Brain microvascular endothelial cell (primary cell): ENCODE measurements at regions not wholly inside any gene's neighbourhood (a gene's known extent, or its start where the extent isn't known, plus 50 kb on each side); places are given as distances from the start of the nearest gene placed in this dataset.

ENCODE experiments used
- DNase-seq: peaks from one replicate; pipeline ENCODE4 v3.0.0-alpha.2; 2020
- H3K27ac ChIP-seq: fragments of 250-450 bp; sonication (Bioruptor Pico); 2 replicates; pipeline ENCODE4 v1.5.1; 2020; ENCODE audit warnings: mild to moderate bottlenecking, moderate library complexity
- H3K27me3 ChIP-seq: fragments of 250-450 bp; sonication (Bioruptor Pico); replicated peaks from 2 replicates; pipeline ENCODE4 v1.5.1; 2020; ENCODE audit warnings: mild to moderate bottlenecking
- H3K36me3 ChIP-seq: fragments of 250-450 bp; sonication (Bioruptor Pico); replicated peaks from 2 replicates; pipeline ENCODE4 v1.5.1; 2020; ENCODE audit warnings: mild to moderate bottlenecking
- H3K4me3 ChIP-seq: 2 replicates; pipeline ENCODE4 v1.5.1; 2011; ENCODE audit warnings: low read depth, mild to moderate bottlenecking, control low read depth, low read length, moderate library complexity
- CTCF ChIP-seq: IDR thresholded peaks from 2 replicates; pipeline ENCODE4 v1.5.1; 2011; ENCODE audit warnings: low read depth, mild to moderate bottlenecking, moderate library complexity, low read length, control low read depth, inconsistent platforms; ENCODE audit errors: missing control alignments
- in situ Hi-C: cut with HindIII; loops from 2 replicates; pipeline ENCODE4 v1.10.0; 2017; ENCODE audit warnings: low sequenced_read_pairs, low pct_ligation_motif_present

DNA sequence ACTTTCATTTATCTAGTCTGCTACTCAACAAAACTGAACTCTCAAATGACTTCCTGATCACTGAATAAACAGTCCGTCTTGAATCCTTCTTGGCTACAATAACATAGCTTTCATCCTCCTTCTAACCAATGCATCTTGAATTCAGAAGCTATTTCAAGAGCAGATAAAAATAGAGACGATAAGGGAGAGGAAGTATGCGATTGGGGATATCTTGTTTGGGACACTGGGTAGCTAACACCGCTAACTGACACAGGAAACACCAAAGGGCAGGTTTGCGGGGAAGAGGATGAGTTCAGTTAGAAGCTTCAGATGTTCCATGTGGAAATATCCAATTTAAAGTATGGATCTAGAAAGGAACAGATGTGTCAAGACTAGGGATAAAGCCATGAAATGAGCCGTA is 102.5 kb downstream of the SLC41A2 start:
- no peak for DNase-seq
- Histone ChIP-seq H3K36me3 (no peaks in the 10 kb centered on the region), H3K27ac (no peak overlapping the region), H3K27me3 (no peaks in the 10 kb centered on the region), H3K4me3 (no peak overlapping the region)
- in situ Hi-C loops, result no loop called here
- TF ChIP-seq CTCF, result no peak

DNA sequence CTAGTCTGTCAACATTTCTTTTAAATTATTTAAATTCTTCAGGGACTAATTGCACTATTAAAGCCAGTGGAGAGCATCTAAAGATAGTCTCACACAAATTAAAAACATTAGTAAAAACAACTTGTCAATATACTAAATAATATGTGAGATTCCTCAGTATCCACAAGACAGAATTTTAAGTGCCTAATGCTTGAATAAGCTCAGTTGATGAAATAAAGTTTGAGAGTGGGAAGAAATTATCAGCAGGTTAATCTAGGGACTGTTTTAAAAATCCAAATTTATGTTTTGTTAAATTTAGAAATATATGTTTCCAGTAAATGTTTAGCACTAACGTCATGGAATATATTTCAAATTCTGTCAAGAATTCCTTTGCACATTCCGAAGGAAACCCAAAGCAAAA is 105.2 kb downstream of the SLC41A2 start:
- no peak for DNase-seq
- in situ Hi-C loops, result no loop called here

DNA sequence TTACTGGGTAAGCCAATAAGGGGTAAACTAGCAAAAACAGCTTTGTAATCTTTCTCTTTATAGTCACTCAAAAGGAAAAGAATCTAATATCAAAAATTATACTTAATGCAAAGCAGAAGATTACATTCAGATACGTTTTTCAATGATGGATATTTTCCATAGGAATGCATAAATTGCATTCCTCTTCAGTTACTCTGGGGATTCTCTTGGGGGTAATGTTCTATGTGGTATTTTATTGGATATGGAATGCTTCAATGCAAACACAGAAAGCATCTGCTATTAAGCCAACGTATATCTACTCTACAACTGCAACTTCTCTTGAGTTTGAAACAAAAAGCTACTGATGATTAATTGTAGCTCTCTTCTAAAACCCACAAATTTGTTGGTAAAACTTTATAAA is 106.0 kb downstream of the SLC41A2 start:
- no peak overlapping the region for H3K27ac ChIP-seq
- H3K4me3 ChIP-seq, result no peak overlapping the region
- TF ChIP-seq CTCF, result no peak
- no peaks in the 10 kb centered on the region for H3K36me3 ChIP-seq
- in situ Hi-C loops, result no loop called here
- no peaks in the 10 kb centered on the region for H3K27me3 ChIP-seq
- DNase-seq, result no peak

More for the DNA sequence above, 105.2 kb downstream of the SLC41A2 start:
- no peak for TF ChIP-seq CTCF
- H3K27ac ChIP-seq, result no peak overlapping the region
- H3K36me3 ChIP-seq, result no peaks in the 10 kb centered on the region
- no peak overlapping the region for H3K4me3 ChIP-seq
- no peaks in the 10 kb centered on the region for H3K27me3 ChIP-seq

DNA sequence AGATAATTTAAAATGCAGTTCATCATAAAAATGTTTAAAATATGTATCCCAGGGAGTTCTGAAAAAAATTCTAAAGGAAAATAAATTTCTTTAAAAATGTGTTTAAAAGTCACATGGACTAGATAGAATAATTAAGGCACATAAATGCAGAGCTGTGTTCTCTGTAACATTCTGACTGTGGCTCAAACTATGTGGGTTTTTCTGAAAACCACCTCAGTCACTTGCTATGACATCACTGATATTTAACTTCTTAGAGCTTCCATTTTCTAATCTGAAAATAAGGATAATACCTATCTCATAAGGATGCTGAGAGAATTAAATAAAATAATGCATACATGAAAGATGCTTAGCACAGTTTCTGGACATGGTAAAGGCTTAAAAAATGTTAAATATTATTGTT is 107.3 kb downstream of the SLC41A2 start:
- DNase-seq, result no peak
- Histone ChIP-seq H3K27ac (no peak overlapping the region), H3K36me3 (no peaks in the 10 kb centered on the region), H3K4me3 (no peak overlapping the region), H3K27me3 (no peaks in the 10 kb centered on the region)
- in situ Hi-C loops, result no loop called here
- no peak for TF ChIP-seq CTCF

DNA sequence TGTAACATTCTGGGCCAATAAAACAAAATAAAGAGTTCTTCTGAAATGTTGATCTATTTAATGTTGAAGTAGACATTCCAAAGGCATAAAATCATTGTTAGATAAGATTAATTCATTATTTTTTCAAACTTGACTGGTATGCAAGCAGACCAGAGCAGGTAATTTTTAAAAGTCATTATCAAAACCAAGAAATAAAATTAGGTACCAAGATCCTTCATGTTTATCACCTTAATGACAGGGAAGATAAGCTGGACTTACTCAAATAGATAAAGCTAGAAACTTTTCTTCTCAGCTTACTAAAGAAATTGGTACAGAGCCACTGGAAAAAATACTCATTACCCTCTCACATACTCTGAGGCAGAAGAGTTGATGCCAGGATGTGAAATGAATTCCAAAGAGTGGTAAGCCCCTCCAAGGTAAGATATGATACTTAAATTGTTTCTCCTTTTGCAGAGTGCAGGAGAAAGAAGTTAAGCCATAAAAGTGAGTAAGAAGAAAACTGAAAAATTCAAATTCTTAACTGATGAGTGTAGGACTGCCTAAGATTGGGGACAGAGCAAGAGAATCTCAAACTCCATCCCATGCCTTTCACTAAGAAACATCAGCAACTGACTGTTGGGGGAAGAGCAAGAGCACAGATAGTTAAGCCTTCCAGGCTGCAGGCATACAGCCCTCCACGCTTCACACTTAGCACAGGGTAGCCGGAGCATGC is 111.9 kb downstream of the SLC41A2 start:
- TF ChIP-seq CTCF, result no peak
- Histone ChIP-seq H3K4me3 (no peak overlapping the region), H3K27ac (no peak overlapping the region), H3K27me3 (no peaks in the 10 kb centered on the region), H3K36me3 (no peaks in the 10 kb centered on the region)
- in situ Hi-C loops, result no loop called here
- peak; percentile 16 for DNase-seq

DNA sequence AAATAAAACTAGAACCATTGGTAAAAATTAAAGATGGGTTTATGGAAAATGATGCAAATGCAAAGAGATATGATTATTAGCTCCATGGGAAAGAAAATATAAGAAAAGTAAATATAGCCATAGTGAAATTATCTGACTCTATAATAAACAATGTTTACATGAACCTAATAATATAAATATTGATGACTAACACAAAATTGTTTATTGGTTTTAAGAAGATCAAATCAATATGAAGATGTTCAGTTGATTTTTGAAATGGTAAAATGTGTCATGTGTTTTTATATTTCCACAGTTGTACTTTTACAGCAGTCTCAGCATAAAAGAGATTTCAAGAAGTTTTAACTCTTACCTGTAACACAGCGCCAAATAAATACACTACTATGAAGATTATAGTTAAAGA is 114.0 kb downstream of the SLC41A2 start:
- in situ Hi-C loops, result no loop called here
- no peak for TF ChIP-seq CTCF

More for the DNA sequence above, 114.0 kb downstream of the SLC41A2 start:
- no peak for DNase-seq
- Histone ChIP-seq H3K27me3 (no peaks in the 10 kb centered on the region), H3K4me3 (no peak overlapping the region), H3K27ac (no peak overlapping the region), H3K36me3 (no peaks in the 10 kb centered on the region)
